Ishikawa (cell line): ENCODE measurements at regions not wholly inside any gene's neighbourhood (a gene's known extent, or its start where the extent isn't known, plus 50 kb on each side); places are given as distances from the start of the nearest gene placed in this dataset.

Experiments
- CEBPB ChIP-seq: IDR thresholded peaks from 2 replicates; pipeline ENCODE4 v1.6.1; 2012
- CREB1 ChIP-seq: IDR thresholded peaks from 2 replicates; pipeline ENCODE4 v1.6.1; 2012; ENCODE audit warnings: low read depth
- EGR1 ChIP-seq: IDR thresholded peaks from 2 replicates; pipeline ENCODE4 v1.6.1; 2012
- EP300 ChIP-seq: IDR thresholded peaks from 2 replicates; pipeline ENCODE4 v1.6.1; 2012; ENCODE audit warnings: borderline replicate concordance
- FOXM1 ChIP-seq: IDR thresholded peaks from 2 replicates; pipeline ENCODE4 v1.6.1; 2012; ENCODE audit warnings: low read depth, borderline replicate concordance
- NFIC ChIP-seq: IDR thresholded peaks from 2 replicates; pipeline ENCODE4 v1.6.1; 2012
- RAD21 ChIP-seq: IDR thresholded peaks from 2 replicates; pipeline ENCODE4 v1.6.1; 2012; ENCODE audit warnings: low read depth
- TAF1 ChIP-seq: IDR thresholded peaks from 2 replicates; pipeline ENCODE4 v1.6.1; 2012; ENCODE audit warnings: low read depth, mild to moderate bottlenecking
- TCF12 ChIP-seq: IDR thresholded peaks from 2 replicates; pipeline ENCODE4 v1.6.1; 2012; ENCODE audit warnings: low read depth
- TEAD4 ChIP-seq: IDR thresholded peaks from 2 replicates; pipeline ENCODE4 v1.6.1; 2012
- USF1 ChIP-seq: IDR thresholded peaks from 2 replicates; pipeline ENCODE4 v1.6.1; 2012
- ZBTB7A ChIP-seq: IDR thresholded peaks from 2 replicates; pipeline ENCODE4 v1.6.1; 2012; ENCODE audit warnings: low read depth
- TF ChIP-seq, protein P1 (sequence below): IDR thresholded peaks from 2 replicates; pipeline ENCODE4 v1.6.1; 2012

- TF ChIP-seq EGR1 = no peak
- TF ChIP-seq EP300 = no peak
- TF ChIP-seq TCF12 = no peak
- no peak for TF ChIP-seq FOXM1
- TF ChIP-seq, protein P1, sequence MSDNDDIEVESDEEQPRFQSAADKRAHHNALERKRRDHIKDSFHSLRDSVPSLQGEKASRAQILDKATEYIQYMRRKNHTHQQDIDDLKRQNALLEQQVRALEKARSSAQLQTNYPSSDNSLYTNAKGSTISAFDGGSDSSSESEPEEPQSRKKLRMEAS = no peak
- TF ChIP-seq TAF1 = no peak
- TF ChIP-seq CEBPB = no peak
- no peak for TF ChIP-seq CREB1
- TF ChIP-seq NFIC = no peak
- no peak for TF ChIP-seq RAD21
- no peak for TF ChIP-seq ZBTB7A
- no peak for TF ChIP-seq USF1
- TF ChIP-seq TEAD4 = no peak
Measured at GRCh38 chr6:166760288-166760687, 133.2 kb upstream of the RPS6KA2 start.
